HG02970 (cell line): ENCODE measurements at regions not wholly inside any gene's neighbourhood (a gene's known extent, or its start where the extent isn't known, plus 50 kb on each side); places are given as distances from the start of the nearest gene placed in this dataset.
"Not testable (repeated sequence)": the region's sequence is repeated elsewhere in the genome, so short reads cannot be mapped to it uniquely, and the experiment has no call there.

ENCODE experiments used
- ATAC-seq: cut with Tn5 transposase; IDR thresholded peaks from one replicate; pipeline ENCODE4 v1.9.1; 2021; ENCODE audit warnings: mild to moderate bottlenecking, moderate library complexity, moderate number of reproducible peaks; ENCODE audit not compliant: unreplicated experiment, low FRiP score

GRCh38 chr2:212914392-212914791, 237.0 kb downstream of the IKZF2 start:
- no peak for ATAC-seq

GRCh38 chr2:212913640-212914306, 237.6 kb downstream of the IKZF2 start:
- no peak for ATAC-seq

DNA sequence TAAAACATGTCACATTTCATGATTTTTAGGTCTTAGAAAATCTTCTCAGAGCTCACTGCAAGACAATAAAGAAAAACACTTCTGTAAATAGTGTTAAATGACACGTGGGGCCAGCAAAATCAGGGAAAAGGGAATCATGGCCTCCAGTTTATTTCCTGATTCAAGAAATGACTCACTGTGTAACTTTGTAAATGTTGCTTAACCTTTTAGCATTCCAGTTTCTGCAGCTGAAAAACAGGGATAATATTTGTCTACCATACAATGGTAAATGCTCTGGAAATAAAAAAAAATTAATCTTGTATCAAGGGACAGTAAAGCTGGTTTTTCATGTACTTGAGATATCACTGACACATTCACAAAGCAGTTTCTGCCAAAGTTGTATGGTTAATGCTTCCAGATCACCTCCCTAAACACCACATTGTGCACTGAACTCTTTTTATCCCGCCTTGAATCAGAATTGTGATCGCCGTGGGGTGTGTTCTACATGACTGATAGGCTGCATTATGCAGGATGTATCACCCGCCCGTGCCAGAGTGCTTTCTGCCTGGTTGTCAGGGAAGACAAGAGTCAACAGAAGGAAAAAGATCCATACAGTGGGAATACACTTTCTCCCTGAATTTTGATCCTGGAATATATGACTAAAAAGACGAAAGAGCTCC, 238.8 kb downstream of the IKZF2 start:
- no peak for ATAC-seq

- ATAC-seq: no peak
These were observed 240.4 kb downstream of the IKZF2 start for GRCh38 chr2:212911011-212911410.

DNA sequence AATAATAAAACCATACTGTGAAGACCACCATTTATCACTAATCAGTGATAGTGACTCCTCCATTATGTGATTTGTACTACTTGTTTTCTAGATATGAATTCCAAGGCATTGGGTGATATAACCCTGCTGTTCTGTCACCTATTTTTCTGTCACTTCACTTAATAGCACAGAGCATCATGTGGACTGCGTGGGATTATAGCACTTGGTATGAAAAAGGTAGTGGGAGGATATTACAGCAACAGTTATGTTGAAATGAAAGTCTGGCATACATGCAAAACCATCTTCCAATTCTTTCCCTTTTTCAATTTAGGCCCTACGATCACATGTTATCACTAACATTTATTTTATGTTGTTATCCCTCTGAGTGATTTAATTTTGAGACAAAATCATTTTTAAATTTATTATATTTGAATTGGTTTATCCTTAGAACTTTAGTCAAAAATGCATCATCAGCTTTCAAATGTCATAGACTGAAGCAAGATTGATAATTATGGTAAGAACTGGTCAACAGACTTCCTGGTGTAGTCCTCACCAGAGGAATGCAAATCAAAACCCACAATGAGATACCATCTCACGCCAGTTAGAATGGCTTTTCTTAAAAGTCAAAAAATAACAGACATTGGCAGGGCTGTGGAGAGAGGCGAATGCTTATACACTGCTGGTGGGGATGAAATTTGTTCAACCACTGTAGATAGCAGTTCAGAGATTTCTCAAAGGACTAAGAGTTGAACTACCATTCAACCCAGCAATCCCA, 242.6 kb downstream of the IKZF2 start:
- no peak for ATAC-seq

DNA sequence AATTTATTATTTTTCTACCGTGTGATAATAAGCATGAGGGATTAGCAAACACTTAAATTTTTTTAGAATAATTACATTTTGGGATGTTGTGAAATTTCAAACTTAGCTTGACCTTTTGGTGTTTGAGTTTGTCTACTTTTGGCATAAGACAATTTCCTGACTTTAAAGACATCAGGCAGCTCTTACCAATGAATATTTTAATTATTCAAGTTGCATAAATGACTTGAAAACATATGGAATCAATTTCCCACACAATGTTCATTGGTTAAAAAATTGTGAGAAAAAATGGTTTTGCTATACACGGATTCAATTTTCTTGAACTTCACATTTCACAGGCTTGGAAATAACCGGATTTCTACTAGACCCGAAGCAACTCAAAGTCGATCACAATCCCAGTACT, 243.4 kb downstream of the IKZF2 start:
- no peak for ATAC-seq

GRCh38 chr2:212906620-212907019, 244.8 kb downstream of the IKZF2 start:
- no peak for ATAC-seq

- ATAC-seq: no peak
These were observed 245.7 kb downstream of the IKZF2 start for GRCh38 chr2:212905640-212906201.

- no peak for ATAC-seq
These were observed 246.8 kb downstream of the IKZF2 start for GRCh38 chr2:212904646-212905045.

- no peak for ATAC-seq
These were observed 248.0 kb downstream of the IKZF2 start for GRCh38 chr2:212903413-212903812.

DNA sequence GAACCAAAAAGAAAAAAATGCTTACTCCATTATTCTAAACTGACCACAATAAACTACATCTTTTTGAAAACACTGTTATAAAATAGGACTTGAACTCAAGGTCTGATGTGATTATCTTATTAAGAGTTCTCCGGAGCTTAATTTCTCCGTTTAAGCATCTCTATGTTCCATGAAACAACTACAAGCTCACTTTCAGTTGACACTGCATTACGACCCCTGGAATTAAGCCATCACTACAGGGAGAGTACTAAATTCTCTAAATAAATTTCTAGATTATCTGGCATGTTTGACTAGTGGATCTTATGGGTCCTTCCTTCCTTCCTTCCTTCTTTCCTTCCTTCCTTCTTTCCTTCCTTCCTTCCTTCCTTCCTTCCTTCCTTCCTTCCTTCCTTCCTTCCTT, 249.0 kb downstream of the IKZF2 start:
- no peak for ATAC-seq

DNA sequence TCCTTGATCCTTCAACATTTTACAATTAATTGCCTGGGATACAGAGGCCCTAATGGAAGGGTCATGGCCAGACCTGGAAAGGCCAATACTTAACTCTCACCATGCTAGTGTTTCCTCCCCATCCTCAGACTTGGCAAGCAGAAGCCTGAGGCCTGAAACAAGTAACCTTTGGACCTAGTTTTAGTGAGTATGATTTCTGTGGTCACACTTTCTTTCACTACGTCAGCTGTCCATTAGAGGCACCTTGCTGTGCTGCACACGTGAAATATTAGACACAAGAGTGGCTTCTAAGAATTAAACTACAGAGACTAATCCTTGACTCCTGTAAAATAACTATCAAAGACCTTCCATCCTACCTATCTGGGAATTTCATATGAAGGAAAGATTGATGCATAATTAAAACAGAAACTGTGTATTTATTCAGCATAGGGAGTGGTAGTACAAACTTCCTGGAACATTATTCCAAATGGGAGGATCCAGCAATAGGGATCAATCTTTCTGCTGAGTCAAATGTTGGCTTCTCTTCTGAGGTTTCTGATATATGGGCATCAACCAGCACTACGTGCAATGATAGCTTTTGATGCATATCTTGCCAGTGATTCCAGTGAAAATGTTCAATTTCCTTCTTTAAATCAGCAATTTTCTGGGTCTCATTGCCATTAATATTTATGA, 249.7 kb downstream of the IKZF2 start:
- ATAC-seq: no peak

- ATAC-seq: no peak
These were observed 250.7 kb downstream of the IKZF2 start for GRCh38 chr2:212900715-212901114.

DNA sequence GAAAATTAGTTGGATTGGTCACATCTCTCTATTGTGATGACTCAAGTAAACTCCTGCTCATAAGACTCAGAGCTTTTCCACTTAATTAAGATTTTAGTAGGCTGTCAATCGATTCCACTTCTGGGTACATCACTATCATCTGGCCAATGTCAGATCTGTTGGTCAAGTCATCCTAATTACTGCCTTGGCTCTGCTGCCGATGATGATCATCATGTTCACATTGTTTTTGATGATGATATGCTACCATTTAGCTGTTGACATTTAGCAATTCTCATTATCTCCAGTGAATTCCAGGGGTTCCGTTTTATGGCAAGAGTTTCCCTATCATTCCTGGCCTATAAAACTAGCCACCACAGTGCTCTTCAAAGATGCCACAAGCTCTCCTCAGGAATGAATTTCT, 253.4 kb downstream of the IKZF2 start:
- no peak for ATAC-seq

DNA sequence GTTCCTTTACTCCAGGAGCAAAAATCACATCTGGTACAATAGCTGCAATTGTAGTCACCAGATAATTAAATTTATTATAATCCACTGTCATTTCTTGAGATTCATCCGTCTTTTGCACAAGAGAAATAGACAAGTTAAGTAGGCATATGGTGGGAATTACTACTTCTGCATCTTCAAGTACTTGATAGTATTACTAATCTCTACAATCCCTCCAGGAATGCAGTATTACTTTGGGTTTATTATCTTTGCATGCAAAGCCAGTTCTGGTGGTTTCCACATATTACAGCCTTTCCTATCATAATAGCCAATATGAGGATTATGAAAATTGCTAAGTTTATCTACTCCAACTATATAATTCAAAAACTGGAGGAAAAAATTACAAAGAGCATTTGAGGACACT, 254.1 kb downstream of the IKZF2 start:
- ATAC-seq: no peak

GRCh38 chr2:212894026-212894425, 257.4 kb downstream of the IKZF2 start:
- ATAC-seq: no peak

- ATAC-seq: no peak
These were observed 258.2 kb downstream of the IKZF2 start for GRCh38 chr2:212893216-212893615.

GRCh38 chr2:212892193-212892592, 259.2 kb downstream of the IKZF2 start:
- ATAC-seq: no peak

DNA sequence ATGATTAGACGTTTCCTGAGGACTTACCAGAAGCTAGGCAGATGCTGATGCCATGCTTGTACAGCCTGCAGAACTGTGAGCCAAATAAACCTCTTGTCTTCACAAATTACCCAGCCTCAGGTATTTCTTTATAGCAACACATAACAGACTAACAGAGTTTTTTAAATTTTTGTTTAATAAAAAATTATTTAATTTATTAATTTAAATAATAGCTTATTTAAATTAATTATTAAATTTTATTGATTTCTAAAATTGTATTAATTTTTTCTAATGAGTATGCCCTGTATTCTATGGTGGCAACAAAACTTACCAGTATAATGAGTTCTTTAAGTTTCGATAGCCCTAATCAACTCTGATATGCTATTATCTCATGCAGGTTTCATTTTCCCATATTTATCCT, 259.8 kb downstream of the IKZF2 start:
- ATAC-seq: no peak

DNA sequence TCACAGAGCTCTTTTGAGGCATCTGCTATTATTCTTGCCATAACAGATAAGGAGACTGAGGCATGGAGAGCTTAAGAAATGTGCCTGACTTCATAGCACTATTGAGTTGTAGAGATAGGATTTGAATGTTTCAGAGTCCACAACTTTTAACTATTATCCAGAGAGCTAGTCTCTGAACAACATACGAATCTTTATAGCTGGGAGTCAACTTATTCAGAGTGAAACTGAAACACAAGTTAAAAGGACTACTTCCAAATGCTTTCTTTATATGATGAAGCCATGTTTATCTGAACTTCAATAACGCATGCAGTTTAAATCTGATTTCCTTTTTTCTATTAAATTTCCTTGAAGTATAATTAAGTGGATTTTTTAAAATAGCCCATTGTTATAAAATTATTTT, 268.8 kb downstream of the IKZF2 start:
- no peak for ATAC-seq

DNA sequence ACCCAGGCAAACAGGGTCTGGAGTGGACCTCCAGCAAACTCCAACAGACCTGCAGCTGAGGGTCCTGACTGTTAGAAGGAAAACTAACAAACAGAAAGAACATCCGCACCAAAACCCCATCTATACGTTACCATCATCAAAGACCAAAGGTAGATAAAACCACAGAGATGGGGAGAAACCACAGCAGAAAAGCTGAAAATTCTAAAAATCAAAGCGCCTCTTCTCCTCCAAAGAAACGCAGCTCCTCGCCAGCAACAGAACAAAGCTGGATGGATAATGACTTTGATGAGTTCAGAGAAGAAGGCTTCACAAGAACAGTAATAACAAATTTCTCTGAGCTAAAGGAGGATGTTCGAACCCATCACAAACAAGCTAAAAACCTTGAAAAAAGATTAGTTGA, 274.9 kb downstream of the IKZF2 start:
- not testable (repeated sequence) for ATAC-seq
